Panc1 (cell line): ENCODE measurements at regions not wholly inside any gene's neighbourhood (a gene's known extent, or its start where the extent isn't known, plus 50 kb on each side); places are given as distances from the start of the nearest gene placed in this dataset.

Source experiments
- CTCF ChIP-seq: fragments of 450-650 bp; IDR thresholded peaks from 2 replicates; pipeline ENCODE4 v1.5.1; 2017; ENCODE audit warnings: mild to moderate bottlenecking
- POLR2AphosphoS5 ChIP-seq: IDR thresholded peaks from 2 replicates; pipeline ENCODE4 v1.6.1; 2012; ENCODE audit warnings: mild to moderate bottlenecking, low read depth, low read length, moderate library complexity
- REST ChIP-seq, 2 experiments: IDR thresholded peaks; 2 replicates each; pipeline ENCODE4 v1.6.1; 2011 to 2012; ENCODE audit warnings: low read depth in 2 of 2, control low read depth in 1 of 2, low read length in 1 of 2, mild to moderate bottlenecking in 1 of 2, moderate library complexity in 1 of 2; ENCODE audit not compliant: insufficient read depth in 1 of 2
- TCF7L2 ChIP-seq: IDR thresholded peaks from 2 replicates; pipeline ENCODE4 v1.6.1; 2011; ENCODE audit warnings: mild to moderate bottlenecking, low read depth, low read length, inconsistent platforms

- TF ChIP-seq REST (IDR thresholded peaks at IDR 0.05; ENCODE audit: insufficient read depth in 1 of 2, low read depth in 2 of 2, low read length in 1 of 2) (no peak), CTCF (no peak), POLR2AphosphoS5 (no peak), TCF7L2 (no peak)
These were observed 374.4 kb upstream of the PDE4D start for GRCh38 chr5:60267907-60268306.
